ENCODE measurements at regions not wholly inside any gene's neighbourhood (a gene's known extent, or its start where the extent isn't known, plus 50 kb on each side); places are given as distances from the start of the nearest gene placed in this dataset.
A peak's percentile ranks its signal among the peaks of the same experiment; 100 is the strongest.

DNA sequence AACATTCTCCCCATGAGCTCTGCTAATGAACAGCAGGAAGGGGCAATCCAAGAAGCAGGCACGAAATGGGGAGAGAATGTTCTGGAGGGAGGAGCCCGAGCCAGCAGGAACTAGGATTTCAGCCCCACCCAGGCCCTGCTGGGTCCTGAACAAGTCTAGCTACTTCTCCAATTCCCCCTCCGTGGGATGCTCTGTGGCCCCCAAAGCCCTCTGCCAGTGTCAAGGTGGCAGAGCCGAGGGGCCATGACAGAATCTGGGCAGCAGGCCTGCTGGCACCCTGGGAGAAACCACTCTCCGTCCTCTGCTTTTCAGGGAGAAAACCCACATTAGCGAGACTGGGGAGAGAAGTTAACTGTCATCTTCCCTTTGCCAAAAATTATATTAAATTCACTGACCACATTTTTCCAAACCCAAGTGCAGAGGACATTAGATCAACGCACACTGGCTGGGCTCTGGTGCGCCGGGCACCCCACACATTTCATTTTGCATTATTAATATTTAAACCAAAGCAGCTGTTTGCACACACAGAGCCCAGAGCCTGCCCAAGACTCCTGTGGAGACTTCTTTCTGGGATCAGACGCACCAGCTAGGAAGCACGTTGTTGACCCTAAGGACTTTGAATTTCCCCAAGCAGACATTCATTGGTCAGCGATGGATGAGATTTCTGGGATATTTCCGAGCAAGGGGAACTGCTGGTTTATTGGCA, 80.2 kb upstream of the PKDCC start:
- DNase-seq: peak; percentile 86

- no peak for DNase-seq
Observed at GRCh38 chr2:41968182-41968578, 79.6 kb upstream of the PKDCC start.

DNA sequence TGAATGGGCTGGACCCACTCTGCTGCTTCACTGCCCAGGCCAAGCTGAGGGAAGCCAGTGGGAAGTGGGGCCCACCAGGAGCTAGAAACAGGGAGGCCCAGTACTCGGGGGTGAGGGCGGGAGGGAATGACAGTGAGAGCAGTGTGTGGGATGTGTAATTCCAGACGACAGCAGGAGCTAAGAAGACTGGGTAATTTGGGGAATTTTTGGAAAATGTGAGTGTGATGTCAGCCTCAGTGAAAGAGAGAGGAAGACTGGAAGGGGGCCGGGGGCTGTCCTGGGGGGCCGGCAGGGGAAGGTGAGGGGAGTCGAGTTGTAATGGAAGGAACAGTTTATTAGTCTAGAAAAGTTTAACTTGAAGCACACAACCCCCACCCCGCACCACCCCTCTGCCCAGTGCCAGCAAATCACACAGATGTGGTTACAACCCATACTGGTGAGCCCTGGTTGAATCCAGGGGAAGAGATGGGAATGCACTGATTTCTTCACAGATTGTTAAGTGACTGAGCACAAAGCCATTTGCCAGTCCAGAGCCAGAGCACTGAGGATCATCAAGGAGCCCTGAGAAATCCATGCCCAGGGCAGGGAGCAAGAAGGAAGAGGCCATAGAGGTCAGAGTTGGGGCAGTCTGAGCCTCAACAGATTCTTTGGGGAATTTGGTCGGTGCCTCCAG, 76.7 kb upstream of the PKDCC start:
- peak; percentile 77 for DNase-seq

DNA sequence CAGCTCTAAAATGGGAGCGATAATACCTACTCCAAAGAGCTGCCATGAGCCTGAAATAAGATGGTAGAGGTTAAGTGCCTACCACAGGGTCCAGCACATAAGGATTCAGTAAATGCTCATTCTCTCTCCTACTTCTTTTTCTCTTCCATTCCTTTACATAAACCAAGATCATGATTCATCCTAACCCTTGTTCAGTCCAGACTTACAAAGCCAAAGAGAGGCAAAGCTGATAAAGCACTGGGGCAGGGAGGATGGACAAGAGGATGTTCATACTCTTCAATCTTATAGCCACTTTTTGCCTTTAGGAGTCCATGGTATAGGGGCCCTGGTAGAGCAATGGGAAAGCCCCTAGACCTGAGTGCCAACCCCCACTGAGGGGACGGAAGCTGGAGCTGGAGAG, 75.6 kb upstream of the PKDCC start:
- no peak for DNase-seq

DNA sequence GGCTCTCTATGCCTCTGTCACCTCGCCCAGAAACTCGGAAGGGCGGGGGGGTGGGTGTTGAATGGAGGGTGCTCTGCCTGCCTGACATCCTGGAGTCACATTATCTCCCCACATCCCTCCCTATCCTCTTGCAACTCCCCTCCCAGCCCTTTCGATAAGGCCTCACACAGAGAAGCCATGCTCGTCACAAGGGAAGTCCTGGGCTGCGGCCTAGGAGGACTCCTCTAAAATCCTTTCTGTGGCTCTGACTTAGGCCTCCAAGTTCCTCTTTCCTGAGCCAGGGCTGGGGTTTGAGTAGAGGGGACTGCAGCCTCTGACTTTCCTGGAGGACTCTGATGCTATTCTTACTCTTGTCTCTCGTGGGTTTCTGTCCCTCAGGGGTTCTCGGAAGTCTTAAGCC, 75.0 kb upstream of the PKDCC start:
- no peak for DNase-seq

GRCh38 chr2:41973871-41974270, 74.0 kb upstream of the PKDCC start:
- DNase-seq: no peak

GRCh38 chr2:41981417-41981816, 66.4 kb upstream of the PKDCC start:
- no peak for DNase-seq

GRCh38 chr2:41985573-41986095, 62.2 kb upstream of the PKDCC start:
- no peak for DNase-seq

- DNase-seq: no peak
Observed at GRCh38 chr2:41989501-41990180, 58.2 kb upstream of the PKDCC start.

- no peak for DNase-seq
Observed at GRCh38 chr2:41990245-41990644, 57.6 kb upstream of the PKDCC start.

DNA sequence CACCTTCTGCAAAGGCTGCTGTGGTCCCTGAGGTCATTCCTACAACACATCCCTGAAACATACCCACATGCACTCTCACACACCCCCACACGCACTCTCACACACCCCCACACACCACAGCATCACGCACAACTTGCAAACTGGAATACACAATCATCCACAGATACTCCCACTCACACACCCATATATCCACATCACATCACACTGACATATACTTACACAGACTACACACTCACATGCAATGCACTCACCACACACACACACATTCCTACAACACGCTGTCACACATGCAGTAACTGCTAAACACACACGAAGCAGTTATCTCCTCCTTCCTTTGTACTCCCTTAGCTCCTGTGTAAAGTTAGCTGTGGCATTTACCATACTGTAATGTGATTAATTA, 57.1 kb upstream of the PKDCC start:
- DNase-seq: no peak

- DNase-seq: no peak
Observed at GRCh38 chr2:41992056-41992642, 55.7 kb upstream of the PKDCC start.

DNA sequence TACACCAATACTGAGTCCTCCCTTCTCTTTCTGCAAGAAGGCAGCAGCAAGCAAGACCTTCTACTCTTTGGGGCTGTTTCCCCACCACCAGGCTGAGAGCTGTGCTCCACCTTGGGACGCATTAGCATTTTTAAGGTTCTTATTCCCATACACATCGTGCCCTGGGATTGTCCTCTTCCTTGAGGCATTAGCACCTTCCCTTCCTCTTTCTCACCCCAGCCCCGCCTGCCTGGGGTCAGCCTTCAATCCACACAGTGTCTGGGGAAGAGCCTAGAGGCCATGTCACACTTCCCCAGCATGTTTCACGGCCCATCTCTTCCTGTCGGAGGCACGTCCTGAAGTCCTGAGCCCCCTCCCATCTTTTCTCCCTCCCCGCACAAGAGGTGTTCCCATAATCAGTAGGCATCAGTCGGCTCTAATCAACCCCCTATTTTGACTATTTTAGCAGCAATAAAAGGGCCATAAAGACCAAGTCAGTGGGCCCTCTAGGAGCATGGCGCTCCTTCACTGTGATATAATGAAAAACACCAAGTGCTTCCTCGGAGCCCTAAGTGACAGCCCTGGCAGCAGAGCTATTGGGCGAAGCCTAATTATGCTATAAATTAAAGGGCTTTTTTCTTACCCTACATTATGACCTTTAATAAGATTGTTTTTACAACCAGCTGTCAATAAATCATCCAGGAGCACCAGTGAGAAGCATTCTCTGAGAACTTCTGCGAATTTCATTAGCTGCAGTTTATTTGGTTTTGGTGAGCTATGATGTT, 55.0 kb upstream of the PKDCC start:
- no peak for DNase-seq

DNA sequence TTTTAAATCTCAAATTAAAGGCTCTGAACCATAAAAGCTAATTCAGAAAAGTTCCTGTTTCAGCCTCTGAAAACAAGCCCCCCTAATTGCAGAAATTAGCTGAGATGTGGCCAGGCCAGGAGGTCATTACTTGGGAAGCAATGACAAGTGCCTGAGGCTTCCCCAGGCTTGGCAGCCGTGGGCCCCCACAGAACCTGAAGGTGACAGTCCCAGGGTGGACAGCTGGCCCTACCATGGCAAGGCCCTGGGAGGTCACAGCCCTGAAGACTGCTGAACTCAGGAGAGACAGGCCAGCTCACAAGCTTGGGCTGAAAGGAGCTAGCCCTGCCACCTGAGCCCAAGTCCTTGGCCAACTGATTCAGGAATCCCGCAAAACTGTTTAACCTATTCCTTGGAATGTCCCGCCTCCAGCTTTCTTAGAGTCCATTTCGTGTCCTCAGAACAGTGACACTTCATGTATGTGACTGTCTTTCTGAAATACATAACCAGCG, 54.3 kb upstream of the PKDCC start:
- DNase-seq: no peak

GRCh38 chr2:41994233-41994637, 53.6 kb upstream of the PKDCC start:
- DNase-seq: no peak

GRCh38 chr2:41994661-41995060, 53.2 kb upstream of the PKDCC start:
- no peak for DNase-seq

DNA sequence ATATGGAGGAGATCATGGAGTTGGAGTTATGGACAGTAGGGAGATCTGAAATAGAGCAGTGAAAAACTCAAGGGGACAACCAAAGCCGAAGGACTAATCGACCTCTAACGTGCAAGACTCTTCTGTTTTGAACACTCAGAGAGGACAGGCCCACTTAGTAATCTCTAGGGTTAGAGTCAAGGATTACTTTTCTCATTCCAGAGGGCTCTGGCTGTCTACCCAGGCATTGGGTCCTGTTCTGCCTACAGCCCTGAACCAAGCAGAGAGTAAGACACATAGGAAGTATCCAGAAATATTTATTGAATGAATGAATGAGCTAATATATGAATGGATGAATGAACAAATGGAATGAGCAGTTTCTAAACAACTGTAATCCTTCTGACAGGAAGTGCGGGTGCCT, 50.3 kb upstream of the PKDCC start:
- no peak for DNase-seq
